NOMO-1 (cell line): ENCODE measurements at regions not wholly inside any gene's neighbourhood (a gene's known extent, or its start where the extent isn't known, plus 50 kb on each side); places are given as distances from the start of the nearest gene placed in this dataset.
A peak's percentile ranks its signal among the peaks of the same experiment; 100 is the strongest.

ENCODE experiments used
- DNase-seq, 2 experiments: peaks; one replicate each; lab custom pipeline; 2025; ENCODE audit not compliant: unreplicated experiment in 2 of 2; lab: John Stamatoyannopoulos, UW

DNA sequence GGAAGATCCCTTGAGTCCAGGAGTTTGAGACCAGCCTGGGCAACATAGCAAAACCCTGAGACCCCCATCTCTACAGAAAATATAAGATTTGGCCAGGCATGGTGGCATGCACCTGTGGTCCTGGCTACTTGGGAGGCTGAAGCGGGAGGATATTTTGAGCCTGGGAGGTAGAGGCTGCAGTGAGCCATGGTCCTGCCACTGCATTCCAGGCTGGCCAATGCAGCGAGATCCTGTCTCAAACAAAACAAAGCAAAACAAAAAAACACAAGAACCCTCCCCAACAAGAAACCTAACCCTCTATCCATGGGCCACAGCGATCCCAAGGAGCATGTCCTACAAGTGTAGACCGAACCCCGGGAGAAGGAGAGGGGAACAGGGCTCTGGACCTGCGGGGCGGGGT, 133.3 kb downstream of the MGAT5B start:
- DNase-seq: no peak

GRCh38 chr17:77002103-77003045, 134.2 kb downstream of the MGAT5B start:
- DNase-seq: no peak

- DNase-seq: no peak
Measured at GRCh38 chr17:77003699-77004098, 135.5 kb downstream of the MGAT5B start.

- DNase-seq: no peak
Measured at GRCh38 chr17:77006971-77007649, 133.7 kb upstream of the SEC14L1 start.

DNA sequence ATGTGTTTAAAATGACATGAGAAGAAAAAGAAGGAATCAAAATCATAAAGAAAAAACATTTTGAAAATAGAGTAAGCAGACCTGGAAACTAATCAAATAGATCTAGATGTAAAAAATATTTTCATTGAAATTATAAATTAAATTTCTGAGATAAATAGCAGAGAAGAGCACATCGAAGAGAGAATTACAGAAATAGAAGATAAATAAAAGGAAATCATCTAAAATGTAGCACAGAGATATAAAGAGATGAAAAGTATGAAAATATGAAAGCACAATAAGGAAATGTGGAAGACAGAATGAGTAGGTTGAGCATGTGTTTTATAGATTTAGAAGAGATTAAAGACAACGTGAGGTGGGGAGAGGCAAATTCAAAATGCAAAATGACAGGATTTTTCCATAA, 130.9 kb upstream of the SEC14L1 start:
- no peak for DNase-seq

- no peak for DNase-seq
Measured at GRCh38 chr17:77010667-77011066, 130.1 kb upstream of the SEC14L1 start.

GRCh38 chr17:77011173-77012011, 129.4 kb upstream of the SEC14L1 start:
- DNase-seq: peak; percentile 7 to 58

- no peak for DNase-seq
Measured at GRCh38 chr17:77018504-77018903, 122.3 kb upstream of the SEC14L1 start.

GRCh38 chr17:77019893-77020379, 120.8 kb upstream of the SEC14L1 start:
- DNase-seq: no peak

DNA sequence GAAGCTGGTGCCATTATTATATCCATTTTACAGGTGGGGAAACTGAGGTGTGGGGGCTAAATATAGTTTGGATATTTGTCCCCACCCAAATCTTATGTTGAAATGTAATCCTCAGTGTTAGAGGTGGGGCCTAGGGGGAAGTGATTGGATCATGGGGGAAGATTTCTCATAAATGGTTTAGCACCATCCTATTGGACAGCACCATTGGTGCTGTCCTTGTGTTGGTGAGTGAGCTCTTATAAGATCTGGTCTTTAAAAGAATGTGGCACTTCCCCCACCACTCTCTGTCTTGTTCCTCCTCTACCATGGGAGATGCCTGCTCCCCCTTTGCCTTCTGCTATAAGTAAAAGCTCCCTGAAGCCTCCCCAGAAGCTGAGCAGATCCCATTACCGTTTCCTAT, 119.8 kb upstream of the SEC14L1 start:
- DNase-seq: no peak

DNA sequence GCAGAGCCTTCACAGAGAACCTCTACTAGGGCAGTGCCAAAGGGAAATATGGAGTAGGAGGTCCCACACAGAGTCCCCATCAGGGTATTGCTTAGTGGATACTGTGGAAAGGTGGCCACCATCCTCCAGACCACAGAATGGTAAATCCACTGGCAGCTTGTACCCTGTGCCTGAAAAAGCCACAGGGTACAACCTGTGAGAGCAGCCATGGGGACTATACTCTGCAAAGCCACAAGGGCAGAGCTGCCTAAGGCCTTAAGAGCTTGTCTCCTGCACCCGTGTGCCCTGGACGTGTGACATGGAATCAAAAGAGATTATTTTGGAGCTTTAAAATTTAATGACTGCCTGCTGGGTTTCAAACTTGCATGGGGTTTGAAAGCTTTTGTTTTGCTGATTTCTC, 118.0 kb upstream of the SEC14L1 start:
- no peak for DNase-seq

DNA sequence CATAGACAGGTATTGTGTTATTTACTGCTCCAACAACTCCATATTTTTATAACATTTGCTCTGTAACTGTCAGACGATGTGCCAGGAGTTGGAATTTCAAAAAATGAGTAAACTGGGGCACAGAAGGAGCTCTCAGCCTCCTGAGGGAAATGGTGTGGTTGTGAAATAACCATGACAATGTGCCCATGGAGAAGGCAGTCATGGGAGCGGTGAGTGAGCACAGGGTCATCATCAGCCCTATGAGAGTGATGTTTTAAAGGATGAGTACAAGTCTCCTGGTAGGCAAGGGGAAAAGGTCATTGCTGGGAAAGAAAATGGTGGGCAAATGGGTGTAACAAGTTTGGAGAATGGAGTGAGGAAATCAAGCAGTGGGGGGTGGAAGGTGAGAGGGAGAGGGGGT, 115.0 kb upstream of the SEC14L1 start:
- DNase-seq: no peak

DNA sequence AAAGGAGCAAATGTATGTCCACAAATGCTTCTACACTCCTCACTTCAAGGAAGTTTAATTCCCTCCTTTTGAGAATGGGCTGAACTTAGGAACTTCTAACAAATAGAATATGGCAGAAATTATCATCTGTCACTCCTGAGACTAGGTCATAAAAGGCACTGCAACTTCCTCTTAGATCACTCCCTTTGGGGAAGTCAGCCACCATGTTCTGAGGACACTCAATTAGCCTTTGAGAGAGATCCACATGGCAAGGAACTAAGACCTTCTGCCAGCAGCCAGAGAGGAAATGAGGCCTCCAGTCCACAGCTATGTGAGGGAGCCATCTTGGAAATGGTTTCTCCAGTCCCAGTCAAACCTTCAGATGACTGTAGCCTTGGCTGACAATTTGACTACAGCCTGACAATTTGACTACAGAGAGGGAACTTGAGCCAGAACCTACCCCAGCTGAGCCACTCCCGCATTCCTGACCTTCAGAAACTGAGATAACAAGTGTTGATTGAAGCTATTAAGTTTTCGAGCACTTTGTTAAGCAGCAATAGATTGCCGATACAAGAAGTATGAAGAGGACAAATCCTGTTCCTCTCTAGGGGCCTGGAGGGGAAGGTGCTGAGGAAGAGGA, 113.4 kb upstream of the SEC14L1 start:
- DNase-seq: peak in 1 of 2 experiments; percentile 6

GRCh38 chr17:77028900-77029299, 111.9 kb upstream of the SEC14L1 start:
- no peak for DNase-seq

- DNase-seq: no peak
Measured at GRCh38 chr17:77032929-77033328, 107.8 kb upstream of the SEC14L1 start.

- DNase-seq: no peak
Measured at GRCh38 chr17:77033892-77034404, 106.8 kb upstream of the SEC14L1 start.

GRCh38 chr17:77034677-77035424, 105.9 kb upstream of the SEC14L1 start:
- DNase-seq: no peak

- no peak for DNase-seq
Measured at GRCh38 chr17:77035526-77035925, 105.2 kb upstream of the SEC14L1 start.

- DNase-seq: no peak
Measured at GRCh38 chr17:77036136-77036840, 104.5 kb upstream of the SEC14L1 start.
